Fibroblast of pulmonary artery (primary cell): ENCODE measurements at regions not wholly inside any gene's neighbourhood (a gene's known extent, or its start where the extent isn't known, plus 50 kb on each side); places are given as distances from the start of the nearest gene placed in this dataset.

Experiments used
- DNase-seq: peaks from one replicate; pipeline ENCODE4 v3.0.0-alpha.2; 2010; ENCODE audit warnings: low read depth
- H3K4me3 ChIP-seq: replicated peaks from 2 replicates; pipeline ENCODE4 v1.5.1; 2011; ENCODE audit warnings: low read depth, mild to moderate bottlenecking, control low read depth, low read length, moderate library complexity
- CTCF ChIP-seq: IDR thresholded peaks from 2 replicates; pipeline ENCODE4 v1.5.1; 2011; ENCODE audit warnings: mild to moderate bottlenecking, control low read depth, low read length, inconsistent platforms; ENCODE audit errors: missing control alignments

GRCh38 chr16:55390630-55391237, 66.7 kb downstream of the IRX6 start:
- no peak for TF ChIP-seq CTCF
- no peak for DNase-seq
- no peak overlapping the region for H3K4me3 ChIP-seq

- no peak for TF ChIP-seq CTCF
Observed at GRCh38 chr16:55391760-55392375, 67.9 kb downstream of the IRX6 start.

GRCh38 chr16:55392701-55393100, 68.7 kb downstream of the IRX6 start:
- no peak overlapping the region for H3K4me3 ChIP-seq
- DNase-seq: no peak
- TF ChIP-seq CTCF: no peak

More at GRCh38 chr16:55391760-55392375, 67.9 kb downstream of the IRX6 start:
- DNase-seq: no peak
- no peak overlapping the region for H3K4me3 ChIP-seq

- TF ChIP-seq CTCF: no peak
- no peak for DNase-seq
- H3K4me3 ChIP-seq: no peak overlapping the region
Observed at GRCh38 chr16:55393991-55394390, 70.0 kb downstream of the IRX6 start.

GRCh38 chr16:55398762-55399161, 74.8 kb downstream of the IRX6 start:
- H3K4me3 ChIP-seq: no peak overlapping the region
- no peak for TF ChIP-seq CTCF

GRCh38 chr16:55399911-55400310, 75.9 kb downstream of the IRX6 start:
- no peak overlapping the region for H3K4me3 ChIP-seq
- no peak for TF ChIP-seq CTCF
- DNase-seq: no peak

More at GRCh38 chr16:55398762-55399161, 74.8 kb downstream of the IRX6 start:
- DNase-seq: no peak

- TF ChIP-seq CTCF: no peak
- no peak for DNase-seq
- H3K4me3 ChIP-seq: no peak overlapping the region
Observed at GRCh38 chr16:55401046-55401445, 77.0 kb downstream of the IRX6 start.
